Tibial artery (tissue), 4 donors: ENCODE measurements at regions not wholly inside any gene's neighbourhood (a gene's known extent, or its start where the extent isn't known, plus 50 kb on each side); places are given as distances from the start of the nearest gene placed in this dataset.
A peak's percentile ranks its signal among the peaks of the same experiment; 100 is the strongest.

Source experiments
- DNase-seq, 2 donors: peaks; one replicate each; pipeline ENCODE4 v3.0.0-alpha.2; 2019
- H3K27ac ChIP-seq, 2 donors: fragments of 200-600 bp; sonication (generic) in 1 of 2; 1 replicate in 1 of 2; 2 replicates in 1 of 2; pipeline ENCODE4 v1.5.1; 2018 to 2019; ENCODE audit warnings: mild to moderate bottlenecking in 1 of 2
- H3K27me3 ChIP-seq, 2 donors: fragments of 200-600 bp; sonication (generic) in 1 of 2; one replicate each; pipeline versions ENCODE4 v1.5.1 to v1.6.0; 2016 to 2019
- H3K36me3 ChIP-seq, 3 donors: fragments of 200-600 bp; sonication (generic) in 2 of 3; one replicate each; pipeline ENCODE4 v1.5.1; 2016 to 2019; ENCODE audit warnings: mild to moderate bottlenecking in 2 of 3
- H3K4me1 ChIP-seq, 4 donors: fragments of 200-600 bp; sonication (generic) in 2 of 4; 1 replicate in 3 of 4; 2 replicates in 1 of 4; pipeline ENCODE4 v1.5.1; 2016 to 2019
- H3K4me3 ChIP-seq, 2 donors: fragments of 200-600 bp; sonication (generic) in 1 of 2; 1 replicate in 1 of 2; 2 replicates in 1 of 2; pipeline ENCODE4 v1.5.1; 2018 to 2019; ENCODE audit warnings: mild to moderate bottlenecking in 2 of 2
- H3K9me3 ChIP-seq, 3 donors: fragments of 200-600 bp; sonication (generic) in 1 of 3; one replicate each; pipeline ENCODE4 v1.5.1; 2016 to 2019
- CTCF ChIP-seq, 2 experiments: fragments of 200-600 bp in 1 of 2; fragments of 450-650 bp in 1 of 2; IDR thresholded peaks; one replicate each; pipeline ENCODE4 v1.5.1; 2017 to 2019; ENCODE audit warnings: antibody characterized with exemption in 2 of 2, mild to moderate bottlenecking in 1 of 2, moderate library complexity in 1 of 2
- intact Hi-C: fragments of 100-400 bp; cut with DNase I; formaldehyde crosslinking; loops from one replicate; pipeline ENCODE4 v1.15.0; 2023; ENCODE audit warnings: low total_unique reads

GRCh38 chr3:148459931-148460513, 237.7 kb upstream of the AGTR1 start:
- Histone ChIP-seq H3K4me3 (no peak overlapping the region), H3K9me3 (no peaks in the 10 kb centered on the region), H3K4me1 (no peaks in the 10 kb centered on the region), H3K27me3 (no peaks in the 10 kb centered on the region), H3K27ac (no peak overlapping the region), H3K36me3 (no peaks in the 10 kb centered on the region)
- intact Hi-C loops = no loop called here
- peak; percentile 19 to 29 for TF ChIP-seq CTCF (IDR thresholded peaks at IDR 0.05)
- no peak for DNase-seq

- Histone ChIP-seq H3K36me3 (no peaks in the 10 kb centered on the region), H3K4me3 (no peak overlapping the region), H3K4me1 (no peaks in the 10 kb centered on the region), H3K27me3 (no peaks in the 10 kb centered on the region), H3K9me3 (no peaks in the 10 kb centered on the region), H3K27ac (no peak overlapping the region)
- no peak for DNase-seq
- intact Hi-C loops = no loop called here
- no peak for TF ChIP-seq CTCF (IDR thresholded peaks at IDR 0.05)
These were observed 237.0 kb upstream of the AGTR1 start for GRCh38 chr3:148460686-148461085.

GRCh38 chr3:148464246-148464645, 233.5 kb upstream of the AGTR1 start:
- TF ChIP-seq CTCF (IDR thresholded peaks at IDR 0.05) = no peak
- Histone ChIP-seq H3K4me1 (no peaks in the 10 kb centered on the region), H3K36me3 (no peaks in the 10 kb centered on the region), H3K27ac (no peak overlapping the region), H3K27me3 (no peaks in the 10 kb centered on the region), H3K4me3 (no peak overlapping the region), H3K9me3 (no peaks in the 10 kb centered on the region)
- intact Hi-C loops = no loop called here
- DNase-seq = no peak

GRCh38 chr3:148466143-148466542, 231.6 kb upstream of the AGTR1 start:
- Histone ChIP-seq H3K9me3 (no peaks in the 10 kb centered on the region), H3K36me3 (no peaks in the 10 kb centered on the region), H3K4me1 (no peaks in the 10 kb centered on the region), H3K27me3 (no peaks in the 10 kb centered on the region), H3K4me3 (no peak overlapping the region), H3K27ac (no peak overlapping the region)
- no peak for DNase-seq
- intact Hi-C loops = no loop called here
- TF ChIP-seq CTCF (IDR thresholded peaks at IDR 0.05) = no peak

GRCh38 chr3:148466980-148467740, 230.5 kb upstream of the AGTR1 start:
- Histone ChIP-seq H3K27me3 (no peaks in the 10 kb centered on the region), H3K4me1 (no peaks in the 10 kb centered on the region)
- DNase-seq = no peak

More at GRCh38 chr3:148466980-148467740, 230.5 kb upstream of the AGTR1 start:
- no peaks in the 10 kb centered on the region for H3K9me3 ChIP-seq
- no peak overlapping the region for H3K27ac ChIP-seq
- intact Hi-C loops = no loop called here
- H3K4me3 ChIP-seq = no peak overlapping the region
- no peaks in the 10 kb centered on the region for H3K36me3 ChIP-seq
- TF ChIP-seq CTCF (IDR thresholded peaks at IDR 0.05) = no peak
